WTC11 (cell line): ENCODE measurements at regions not wholly inside any gene's neighbourhood (a gene's known extent, or its start where the extent isn't known, plus 50 kb on each side); places are given as distances from the start of the nearest gene placed in this dataset.

Source experiments
- ATAC-seq: fragments of 200-7000 bp; cut with Tn5 transposase; 2 replicates; pipeline ENCODE4 v1.10.0; 2021; ENCODE audit warnings: mild to moderate bottlenecking, moderate library complexity
- CTCF ChIA-PET: fragments of 300-600 bp; sonication (Branson Sonifier 250); formaldehyde crosslinking; loops from one replicate; lab custom pipeline; 2021; ENCODE audit warnings: antibody characterized with exemption; lab: Charles Lee
- POLR2A ChIA-PET: fragments of 350-600 bp; sonication (Branson Sonifier 250); formaldehyde crosslinking; loops from one replicate; lab custom pipeline; 2021; ENCODE audit warnings: antibody characterized with exemption; lab: Charles Lee
- DNase-seq: peaks from one replicate; pipeline ENCODE4 v3.0.0; 2021; ENCODE audit warnings: low spot score
- H3K27ac Mint-ChIP-seq: 2 replicates; pipeline ENCODE4 v1.8.0; 2021; ENCODE audit warnings: mixed read lengths
- H3K27me3 Mint-ChIP-seq: 2 replicates; pipeline ENCODE4 v1.8.0; 2021; ENCODE audit warnings: low read depth, mild to moderate bottlenecking, moderate library complexity, mixed read lengths
- H3K36me3 Mint-ChIP-seq: 2 replicates; pipeline ENCODE4 v1.8.0; 2021; ENCODE audit warnings: mixed read lengths
- H3K4me1 Mint-ChIP-seq: 2 replicates; pipeline ENCODE4 v1.8.0; 2022; ENCODE audit warnings: mixed read lengths
- H3K4me3 Mint-ChIP-seq: 2 replicates; pipeline ENCODE4 v1.8.0; 2021; ENCODE audit warnings: mild to moderate bottlenecking, moderate library complexity, mixed read lengths
- H3K9me3 Mint-ChIP-seq: 2 replicates; pipeline ENCODE4 v1.8.0; 2021; ENCODE audit warnings: mixed read lengths
- AFF4 ChIP-seq: sonication (generic); formaldehyde crosslinking; IDR thresholded peaks from 2 replicates; pipeline ENCODE4 v1.8.1; 2023; ENCODE audit warnings: mild to moderate bottlenecking, missing genetic modification reagents, borderline replicate concordance
- CBFB ChIP-seq: sonication (generic); formaldehyde crosslinking; IDR thresholded peaks from 2 replicates; pipeline ENCODE4 v1.8.1; 2022; ENCODE audit warnings: mild to moderate bottlenecking, low read depth, missing genetic modification reagents
- E2F1 ChIP-seq: sonication (generic); formaldehyde crosslinking; IDR thresholded peaks from 2 replicates; pipeline ENCODE4 v1.8.0; 2022; ENCODE audit warnings: mild to moderate bottlenecking, missing genetic modification reagents
- E2F5 ChIP-seq: sonication (generic); formaldehyde crosslinking; IDR thresholded peaks from 2 replicates; pipeline ENCODE4 v1.8.1; 2022; ENCODE audit warnings: mild to moderate bottlenecking, moderate library complexity, missing genetic modification reagents
- ERG ChIP-seq: fragments of 250-450 bp; sonication (Bioruptor Pico); IDR thresholded peaks from 2 replicates; pipeline ENCODE4 v1.8.0; 2021; ENCODE audit warnings: mild to moderate bottlenecking
- ESRRA ChIP-seq: sonication (generic); formaldehyde crosslinking; IDR thresholded peaks from 2 replicates; pipeline ENCODE4 v1.8.1; 2022; ENCODE audit warnings: mild to moderate bottlenecking, missing genetic modification reagents, borderline replicate concordance
- ETV6 ChIP-seq: sonication (generic); formaldehyde crosslinking; IDR thresholded peaks from 2 replicates; pipeline ENCODE4 v1.8.1; 2022; ENCODE audit warnings: mild to moderate bottlenecking, missing genetic modification reagents
- GTF2I ChIP-seq: fragments of 250-450 bp; sonication (Bioruptor Pico); conservative IDR thresholded peaks from 2 replicates; pipeline ENCODE4 v1.4.0; 2021; ENCODE audit warnings: mild to moderate bottlenecking
- MLX ChIP-seq: sonication (generic); formaldehyde crosslinking; IDR thresholded peaks from 2 replicates; pipeline ENCODE4 v1.8.1; 2023; ENCODE audit warnings: mild to moderate bottlenecking, missing genetic modification reagents, moderate library complexity
- MXD4 ChIP-seq: fragments of 250-450 bp; sonication (Bioruptor Pico); IDR thresholded peaks from 2 replicates; pipeline ENCODE4 v1.8.0; 2021; ENCODE audit warnings: mild to moderate bottlenecking, moderate library complexity, borderline replicate concordance
- MYBL2 ChIP-seq: sonication (generic); formaldehyde crosslinking; IDR thresholded peaks from 2 replicates; pipeline ENCODE4 v1.8.1; 2023; ENCODE audit warnings: mild to moderate bottlenecking, moderate library complexity, missing genetic modification reagents
- SMAD3 ChIP-seq: sonication (generic); formaldehyde crosslinking; IDR thresholded peaks from 2 replicates; pipeline ENCODE4 v1.8.0; 2022; ENCODE audit warnings: missing genetic modification reagents, mild to moderate bottlenecking, borderline replicate concordance
- SP1 ChIP-seq: sonication (generic); formaldehyde crosslinking; conservative IDR thresholded peaks from 2 replicates; pipeline ENCODE4 v1.8.1; 2022; ENCODE audit warnings: missing genetic modification reagents
- TCF7 ChIP-seq: sonication (generic); formaldehyde crosslinking; IDR thresholded peaks from 2 replicates; pipeline ENCODE4 v1.8.0; 2022; ENCODE audit warnings: mild to moderate bottlenecking, low read depth, missing genetic modification reagents, moderate library complexity
- ZNF512 ChIP-seq: sonication (generic); formaldehyde crosslinking; IDR thresholded peaks from 2 replicates; pipeline ENCODE4 v1.8.1; 2022; ENCODE audit warnings: missing genetic modification reagents, borderline replicate concordance
- TF ChIP-seq, protein P1 (sequence below): sonication (generic); formaldehyde crosslinking; IDR thresholded peaks from 2 replicates; pipeline ENCODE4 v1.8.0; 2023; ENCODE audit warnings: mild to moderate bottlenecking, missing genetic modification reagents

- Mint-ChIP-seq H3K27me3 (no peaks in the 10 kb centered on the region; the same call in none of the 2 replicates), H3K36me3 (peaks cover 7% of the 10 kb centered on the region; the same call in 1 of the 2 replicates), H3K27ac (no peak overlapping the region), H3K4me3 (no peak overlapping the region), H3K9me3 (peaks cover 19% of the 10 kb centered on the region), H3K4me1 (no peaks in the 10 kb centered on the region)
- ATAC-seq (no peak), DNase-seq (no peak)
- ChIA-PET POLR2A (no interaction called here), CTCF (no interaction called here)
- TF ChIP-seq E2F5 (CRISPR knock-in tag) (no peak), MLX (CRISPR knock-in tag) (no peak), MYBL2 (CRISPR knock-in tag) (no peak), SMAD3 (CRISPR knock-in tag) (no peak)
Observed at GRCh38 chr21:38014298-38014697, 98.0 kb upstream of the KCNJ6 start.

DNA sequence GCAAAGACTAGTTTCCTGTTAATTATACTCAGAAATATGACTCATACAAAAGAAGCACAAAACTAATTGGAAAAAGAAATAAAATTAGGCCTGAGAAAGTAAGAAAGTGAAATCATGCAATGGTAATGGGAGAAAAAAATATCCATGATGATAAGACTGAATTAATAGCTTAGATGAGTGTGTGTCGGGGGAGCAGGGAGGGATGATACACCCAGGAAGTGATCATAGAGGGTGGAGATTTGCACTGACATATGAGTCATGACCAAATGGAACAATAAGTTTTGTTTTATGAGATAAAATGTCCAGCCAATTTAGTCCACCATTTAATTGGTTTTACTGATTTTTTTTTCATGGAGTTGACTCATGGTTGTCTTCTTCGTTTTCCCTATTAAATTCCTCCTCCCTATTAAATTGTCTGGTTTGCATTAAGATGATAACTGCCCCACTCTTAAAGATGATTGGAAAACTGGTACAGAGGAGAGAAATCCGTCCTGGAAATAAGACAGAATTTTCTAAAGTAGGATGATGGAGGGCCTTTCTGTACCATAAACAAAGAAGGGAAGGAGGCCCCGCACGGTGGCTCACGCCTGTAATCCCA lies 111.7 kb upstream of the KCNJ6 start:
- Mint-ChIP-seq H3K36me3 (no peaks in the 10 kb centered on the region), H3K9me3 (peaks cover 11% of the 10 kb centered on the region; the same call in 1 of the 2 replicates), H3K27me3 (no peaks in the 10 kb centered on the region; the same call in 1 of the 2 replicates), H3K4me1 (no peaks in the 10 kb centered on the region), H3K27ac (no peak overlapping the region), H3K4me3 (no peak overlapping the region)
- TF ChIP-seq AFF4 (CRISPR knock-in tag) (no peak), MXD4 (CRISPR knock-in tag) (no peak), SP1 (CRISPR knock-in tag) (no peak), ZNF512 (CRISPR knock-in tag) (no peak)
- ATAC-seq (no peak), DNase-seq (no peak)
- ChIA-PET POLR2A (interaction anchor here (0.7 kb wide), 1 partner anchor 461 kb away, joined by 5 read pairs; no protein-coding TSS in a partner anchor), CTCF (no interaction called here)

GRCh38 chr21:38032082-38032801 lies 116.0 kb upstream of the KCNJ6 start:
- POLR2A ChIA-PET: no interaction called here
- H3K9me3 Mint-ChIP-seq: no peaks in the 10 kb centered on the region
- H3K27me3 Mint-ChIP-seq: no peaks in the 10 kb centered on the region
- H3K27ac Mint-ChIP-seq: no peak overlapping the region
- CTCF ChIA-PET: interaction anchor here (0.7 kb wide), 1 partner anchor 94 kb away, joined by 4 read pairs; no protein-coding TSS in a partner anchor
- ATAC-seq (no peak), DNase-seq (no peak)
- H3K4me3 Mint-ChIP-seq: no peak overlapping the region
- no peaks in the 10 kb centered on the region for H3K36me3 Mint-ChIP-seq
- no peaks in the 10 kb centered on the region for H3K4me1 Mint-ChIP-seq
- TF ChIP-seq ESRRA (CRISPR knock-in tag): no peak
- TF ChIP-seq E2F1 (CRISPR knock-in tag): no peak
- TF ChIP-seq ERG (CRISPR knock-in tag): no peak
- TF ChIP-seq ETV6 (CRISPR knock-in tag): no peak
- no peak for TF ChIP-seq MXD4 (CRISPR knock-in tag)
- TF ChIP-seq GTF2I (CRISPR knock-in tag): no peak
- TF ChIP-seq, protein P1, sequence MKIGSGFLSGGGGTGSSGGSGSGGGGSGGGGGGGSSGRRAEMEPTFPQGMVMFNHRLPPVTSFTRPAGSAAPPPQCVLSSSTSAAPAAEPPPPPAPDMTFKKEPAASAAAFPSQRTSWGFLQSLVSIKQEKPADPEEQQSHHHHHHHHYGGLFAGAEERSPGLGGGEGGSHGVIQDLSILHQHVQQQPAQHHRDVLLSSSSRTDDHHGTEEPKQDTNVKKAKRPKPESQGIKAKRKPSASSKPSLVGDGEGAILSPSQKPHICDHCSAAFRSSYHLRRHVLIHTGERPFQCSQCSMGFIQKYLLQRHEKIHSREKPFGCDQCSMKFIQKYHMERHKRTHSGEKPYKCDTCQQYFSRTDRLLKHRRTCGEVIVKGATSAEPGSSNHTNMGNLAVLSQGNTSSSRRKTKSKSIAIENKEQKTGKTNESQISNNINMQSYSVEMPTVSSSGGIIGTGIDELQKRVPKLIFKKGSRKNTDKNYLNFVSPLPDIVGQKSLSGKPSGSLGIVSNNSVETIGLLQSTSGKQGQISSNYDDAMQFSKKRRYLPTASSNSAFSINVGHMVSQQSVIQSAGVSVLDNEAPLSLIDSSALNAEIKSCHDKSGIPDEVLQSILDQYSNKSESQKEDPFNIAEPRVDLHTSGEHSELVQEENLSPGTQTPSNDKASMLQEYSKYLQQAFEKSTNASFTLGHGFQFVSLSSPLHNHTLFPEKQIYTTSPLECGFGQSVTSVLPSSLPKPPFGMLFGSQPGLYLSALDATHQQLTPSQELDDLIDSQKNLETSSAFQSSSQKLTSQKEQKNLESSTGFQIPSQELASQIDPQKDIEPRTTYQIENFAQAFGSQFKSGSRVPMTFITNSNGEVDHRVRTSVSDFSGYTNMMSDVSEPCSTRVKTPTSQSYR (CRISPR knock-in tag): no peak
- no peak for TF ChIP-seq CBFB
- TF ChIP-seq TCF7: no peak
